ENCODE measurements at regions not wholly inside any gene's neighbourhood (a gene's known extent, or its start where the extent isn't known, plus 50 kb on each side); places are given as distances from the start of the nearest gene placed in this dataset.

DNA sequence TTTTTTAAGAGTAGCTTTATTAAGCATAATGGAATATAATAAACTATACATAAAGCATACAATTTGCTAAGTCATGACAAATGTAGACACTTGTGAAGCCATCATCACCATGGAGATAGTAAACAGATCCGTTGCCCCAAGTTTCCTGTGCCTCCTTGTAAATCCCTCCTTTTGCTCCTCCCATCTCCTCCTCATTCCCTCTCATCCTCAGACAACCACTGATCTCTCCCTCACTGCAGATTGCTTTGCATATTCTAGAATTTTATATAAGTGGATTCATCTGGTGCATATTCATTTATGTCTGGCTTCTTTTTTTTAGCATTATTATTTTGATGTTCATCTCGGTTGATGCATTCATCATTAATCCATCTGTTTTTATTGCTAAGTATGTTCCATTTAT, 67.0 kb downstream of the CYTL1 start:
- TF ChIP-seq, protein P1, sequence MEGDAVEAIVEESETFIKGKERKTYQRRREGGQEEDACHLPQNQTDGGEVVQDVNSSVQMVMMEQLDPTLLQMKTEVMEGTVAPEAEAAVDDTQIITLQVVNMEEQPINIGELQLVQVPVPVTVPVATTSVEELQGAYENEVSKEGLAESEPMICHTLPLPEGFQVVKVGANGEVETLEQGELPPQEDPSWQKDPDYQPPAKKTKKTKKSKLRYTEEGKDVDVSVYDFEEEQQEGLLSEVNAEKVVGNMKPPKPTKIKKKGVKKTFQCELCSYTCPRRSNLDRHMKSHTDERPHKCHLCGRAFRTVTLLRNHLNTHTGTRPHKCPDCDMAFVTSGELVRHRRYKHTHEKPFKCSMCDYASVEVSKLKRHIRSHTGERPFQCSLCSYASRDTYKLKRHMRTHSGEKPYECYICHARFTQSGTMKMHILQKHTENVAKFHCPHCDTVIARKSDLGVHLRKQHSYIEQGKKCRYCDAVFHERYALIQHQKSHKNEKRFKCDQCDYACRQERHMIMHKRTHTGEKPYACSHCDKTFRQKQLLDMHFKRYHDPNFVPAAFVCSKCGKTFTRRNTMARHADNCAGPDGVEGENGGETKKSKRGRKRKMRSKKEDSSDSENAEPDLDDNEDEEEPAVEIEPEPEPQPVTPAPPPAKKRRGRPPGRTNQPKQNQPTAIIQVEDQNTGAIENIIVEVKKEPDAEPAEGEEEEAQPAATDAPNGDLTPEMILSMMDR (IDR thresholded peaks at IDR 0.05 in 4 of 5, conservative IDR thresholded peaks at IDR 0.05 in 1 of 5) = no peak
- TF ChIP-seq POLR2A (IDR thresholded peaks at IDR 0.05) = no peak
